ENCODE measurements at regions not wholly inside any gene's neighbourhood (a gene's known extent, or its start where the extent isn't known, plus 50 kb on each side); places are given as distances from the start of the nearest gene placed in this dataset.

DNA sequence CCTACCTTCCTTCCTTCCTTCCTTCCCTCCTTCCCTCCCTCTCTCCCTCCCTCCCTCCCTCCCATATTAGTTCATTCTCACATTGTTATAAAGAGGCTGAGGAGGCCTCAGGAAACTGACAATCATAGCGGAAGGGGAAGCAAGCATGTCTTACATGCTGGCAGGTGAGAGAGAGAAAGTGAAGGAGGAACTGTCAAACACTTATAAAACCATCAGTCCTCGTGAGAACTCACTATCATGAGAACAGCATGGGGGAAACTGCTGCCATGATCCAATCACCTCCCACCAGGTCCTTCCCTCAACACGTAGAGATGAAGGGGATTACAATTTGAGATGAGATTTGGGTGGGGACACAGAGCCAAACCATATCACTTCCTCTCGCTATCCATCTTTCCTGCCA, 281.6 kb upstream of the FOXF1 start:
- CTCF ChIA-PET: no interaction called here
- POLR2A ChIA-PET: no interaction called here

DNA sequence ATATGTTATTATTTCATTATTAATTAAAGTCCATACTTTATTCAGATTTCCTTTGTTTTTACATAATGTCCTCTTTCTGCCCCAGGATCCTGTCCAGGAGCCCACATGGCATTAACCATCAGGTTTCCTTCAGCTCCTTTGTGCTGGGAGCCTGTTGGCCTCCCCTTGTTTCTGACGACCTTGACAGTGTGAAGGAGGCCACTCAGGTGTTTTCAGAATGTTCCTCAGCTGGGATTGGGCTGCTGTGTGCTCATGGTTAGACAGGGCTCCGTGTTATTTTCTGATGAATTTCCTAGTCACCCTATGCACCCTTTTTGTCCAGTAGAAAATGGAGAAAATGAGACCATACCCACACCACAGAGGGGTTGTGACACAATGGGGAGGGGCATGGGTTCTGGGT, 281.0 kb upstream of the FOXF1 start:
- BruUV-seq (replicated peaks): no TSS peak
- ChIA-PET POLR2A (no interaction called here), RAD21 (ENCODE audit: low non-redundant PET in 1 of 2, low total read pairs in 2 of 2, uncharacterized antibody in 2 of 2, unreplicated experiment in 2 of 2) (no interaction called here), CTCF (no interaction called here)
- intact Hi-C loops (cut with micrococcal nuclease): no loop called here
- Histone ChIP-seq H3K9ac (ENCODE audit: low read length) (no peak overlapping the region), H3K4me1 (ENCODE audit: control insufficient read depth in 1 of 2, insufficient read depth in 2 of 2, low read length in 2 of 2) (no peaks in the 10 kb centered on the region), H2AFZ (ENCODE audit: low read depth, low read length, poor library complexity, severe bottlenecking) (no peak overlapping the region), H3K36me3 (ENCODE audit: control insufficient read depth in 1 of 2, insufficient read depth in 2 of 2, low read length in 2 of 2) (no peaks in the 10 kb centered on the region), H3K9me3 (ENCODE audit: control insufficient read depth in 1 of 2, insufficient read depth in 1 of 2, low read depth in 1 of 2, low read length in 2 of 2) (no peaks in the 10 kb centered on the region), H3K27me3 (ENCODE audit: insufficient read depth, low read length) (peaks cover 37% of the 10 kb centered on the region), H3K4me2 (ENCODE audit: low read length) (no peak overlapping the region), H3K9me2 (ENCODE audit: insufficient read depth) (no peaks in the 10 kb centered on the region), H4K20me1 (ENCODE audit: insufficient read depth) (no peaks in the 10 kb centered on the region), H3K79me2 (ENCODE audit: insufficient read depth, low read length) (no peaks in the 10 kb centered on the region), H3K27ac (ENCODE audit: low read depth, low read length) (no peak overlapping the region), H3K4me3 (replicated peaks in 1 of 2; ENCODE audit: low read depth in 1 of 2, low read length in 2 of 2) (no peak overlapping the region)
- ATAC-seq: no peak
- DNase-seq (ENCODE audit: low read depth, low spot score): no peak
- TF ChIP-seq, protein P1, sequence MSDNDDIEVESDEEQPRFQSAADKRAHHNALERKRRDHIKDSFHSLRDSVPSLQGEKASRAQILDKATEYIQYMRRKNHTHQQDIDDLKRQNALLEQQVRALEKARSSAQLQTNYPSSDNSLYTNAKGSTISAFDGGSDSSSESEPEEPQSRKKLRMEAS (IDR thresholded peaks at IDR 0.05): no peak
- TF ChIP-seq ATF3 (IDR thresholded peaks at IDR 0.05) (no peak), YY1 (IDR thresholded peaks at IDR 0.05; ENCODE audit: extremely low read depth, insufficient replicate concordance, low read depth, low read length) (no peak), ZNF274 (IDR thresholded peaks at IDR 0.05; ENCODE audit: low read depth, low read length) (no peak), POLR2A (IDR thresholded peaks at IDR 0.05; ENCODE audit: borderline replicate concordance, extremely low read depth, insufficient read depth, insufficient read length) (no peak), SP1 (IDR thresholded peaks at IDR 0.05; ENCODE audit: low read depth) (no peak), JUND (IDR thresholded peaks at IDR 0.05) (no peak), EZH2phosphoT487 (IDR thresholded peaks at IDR 0.05; ENCODE audit: borderline replicate concordance) (no peak), ZFX (IDR thresholded peaks at IDR 0.05) (no peak), TCF7L2 (IDR thresholded peaks at IDR 0.05; ENCODE audit: borderline replicate concordance, extremely low read depth, insufficient read depth, insufficient read length) (no peak), POLR2AphosphoS5 (IDR thresholded peaks at IDR 0.05; ENCODE audit: low read depth, low read length) (no peak), FOSL1 (IDR thresholded peaks at IDR 0.05; ENCODE audit: low read depth) (no peak)

More for the DNA sequence above, 281.6 kb upstream of the FOXF1 start:
- intact Hi-C loops (cut with micrococcal nuclease): no loop called here
- Histone ChIP-seq H3K27ac (ENCODE audit: low read depth, low read length) (no peak overlapping the region), H3K9me2 (ENCODE audit: insufficient read depth) (no peaks in the 10 kb centered on the region), H3K79me2 (ENCODE audit: insufficient read depth, low read length) (no peaks in the 10 kb centered on the region), H3K36me3 (ENCODE audit: control insufficient read depth in 1 of 2, insufficient read depth in 2 of 2, low read length in 2 of 2) (no peaks in the 10 kb centered on the region), H3K9ac (ENCODE audit: low read length) (no peak overlapping the region), H3K4me3 (replicated peaks in 1 of 2; ENCODE audit: low read depth in 1 of 2, low read length in 2 of 2) (no peak overlapping the region), H3K9me3 (ENCODE audit: control insufficient read depth in 1 of 2, insufficient read depth in 1 of 2, low read depth in 1 of 2, low read length in 2 of 2) (no peaks in the 10 kb centered on the region), H4K20me1 (ENCODE audit: insufficient read depth) (no peaks in the 10 kb centered on the region), H3K27me3 (ENCODE audit: insufficient read depth, low read length) (peaks cover 43% of the 10 kb centered on the region), H2AFZ (ENCODE audit: low read depth, low read length, poor library complexity, severe bottlenecking) (no peak overlapping the region), H3K4me1 (ENCODE audit: control insufficient read depth in 1 of 2, insufficient read depth in 2 of 2, low read length in 2 of 2) (no peaks in the 10 kb centered on the region), H3K4me2 (ENCODE audit: low read length) (no peak overlapping the region)
- DNase-seq (ENCODE audit: low read depth, low spot score) (no peak), ATAC-seq (no peak)
- TF ChIP-seq TCF7L2 (IDR thresholded peaks at IDR 0.05; ENCODE audit: borderline replicate concordance, extremely low read depth, insufficient read depth, insufficient read length) (no peak), SIN3A (IDR thresholded peaks at IDR 0.05; ENCODE audit: low read depth) (no peak), POLR2AphosphoS5 (IDR thresholded peaks at IDR 0.05; ENCODE audit: low read depth, low read length) (no peak), CBX3 (IDR thresholded peaks at IDR 0.05; ENCODE audit: low read depth) (no peak), ATF3 (IDR thresholded peaks at IDR 0.05) (no peak), EGR1 (IDR thresholded peaks at IDR 0.05; ENCODE audit: low read depth) (no peak)
- TF ChIP-seq, protein P2, sequence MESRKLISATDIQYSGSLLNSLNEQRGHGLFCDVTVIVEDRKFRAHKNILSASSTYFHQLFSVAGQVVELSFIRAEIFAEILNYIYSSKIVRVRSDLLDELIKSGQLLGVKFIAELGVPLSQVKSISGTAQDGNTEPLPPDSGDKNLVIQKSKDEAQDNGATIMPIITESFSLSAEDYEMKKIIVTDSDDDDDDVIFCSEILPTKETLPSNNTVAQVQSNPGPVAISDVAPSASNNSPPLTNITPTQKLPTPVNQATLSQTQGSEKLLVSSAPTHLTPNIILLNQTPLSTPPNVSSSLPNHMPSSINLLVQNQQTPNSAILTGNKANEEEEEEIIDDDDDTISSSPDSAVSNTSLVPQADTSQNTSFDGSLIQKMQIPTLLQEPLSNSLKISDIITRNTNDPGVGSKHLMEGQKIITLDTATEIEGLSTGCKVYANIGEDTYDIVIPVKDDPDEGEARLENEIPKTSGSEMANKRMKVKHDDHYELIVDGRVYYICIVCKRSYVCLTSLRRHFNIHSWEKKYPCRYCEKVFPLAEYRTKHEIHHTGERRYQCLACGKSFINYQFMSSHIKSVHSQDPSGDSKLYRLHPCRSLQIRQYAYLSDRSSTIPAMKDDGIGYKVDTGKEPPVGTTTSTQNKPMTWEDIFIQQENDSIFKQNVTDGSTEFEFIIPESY (IDR thresholded peaks at IDR 0.05; ENCODE audit: extremely low read depth, insufficient replicate concordance, low read length): no peak
- RAD21 ChIA-PET (ENCODE audit: low non-redundant PET in 1 of 2, low total read pairs in 2 of 2, uncharacterized antibody in 2 of 2, unreplicated experiment in 2 of 2): no interaction called here
- BruUV-seq (replicated peaks): no TSS peak
